Uterus (tissue), 3 donors: ENCODE measurements at regions not wholly inside any gene's neighbourhood (a gene's known extent, or its start where the extent isn't known, plus 50 kb on each side); places are given as distances from the start of the nearest gene placed in this dataset.
A peak's percentile ranks its signal among the peaks of the same experiment; 100 is the strongest.

Source experiments
- DNase-seq, 2 donors: peaks; one replicate each; pipeline ENCODE4 v3.0.0-alpha.2; 2019 to 2020
- H3K27ac ChIP-seq, 2 donors: fragments of 200-600 bp; sonication (generic); 1 replicate in 1 of 2; 2 replicates in 1 of 2; pipeline ENCODE4 v1.5.1; 2016 to 2018
- H3K27me3 ChIP-seq, 2 donors: fragments of 200-600 bp; sonication (generic); one replicate each; pipeline ENCODE4 v1.5.1; 2018 to 2019; ENCODE audit warnings: control low read depth in 1 of 2
- H3K36me3 ChIP-seq, 2 donors: fragments of 200-600 bp; sonication (generic); one replicate each; pipeline ENCODE4 v1.5.1; 2019; ENCODE audit warnings: control low read depth in 1 of 2
- H3K4me1 ChIP-seq, 2 donors: fragments of 200-600 bp; sonication (generic); one replicate each; pipeline ENCODE4 v1.5.1; 2018 to 2019; ENCODE audit warnings: control low read depth in 1 of 2
- H3K4me3 ChIP-seq, 2 donors: fragments of 200-600 bp; sonication (generic); 1 replicate in 1 of 2; 2 replicates in 1 of 2; pipeline ENCODE4 v1.5.1; 2018 to 2019; ENCODE audit warnings: mild to moderate bottlenecking in 1 of 2
- H3K9me3 ChIP-seq, 2 donors: fragments of 200-600 bp; sonication (generic); one replicate each; pipeline ENCODE4 v1.5.1; 2019; ENCODE audit warnings: control low read depth in 1 of 2
- CTCF ChIP-seq, 4 experiments: fragments of 200-600 bp in 2 of 4; fragments of 450-650 bp in 2 of 4; sonication (generic) in 2 of 4; IDR thresholded peaks; one replicate each; pipeline ENCODE4 v1.5.1; 2016 to 2019; ENCODE audit warnings: antibody characterized with exemption in 4 of 4, mild to moderate bottlenecking in 2 of 4, moderate library complexity in 1 of 4
- POLR2A ChIP-seq, 2 donors: fragments of 450-650 bp; IDR thresholded peaks; one replicate each; pipeline ENCODE4 v1.6.1; 2016; ENCODE audit warnings: antibody characterized with exemption in 2 of 2, mild to moderate bottlenecking in 1 of 2, moderate library complexity in 1 of 2
- intact Hi-C: fragments of 100-400 bp; cut with DNase I; formaldehyde crosslinking; loops from one replicate; pipeline ENCODE4 v1.15.1; 2023; ENCODE audit warnings: low total_unique reads
- donor health status: DM: yes; HTN: yes; CAD: no.

DNA sequence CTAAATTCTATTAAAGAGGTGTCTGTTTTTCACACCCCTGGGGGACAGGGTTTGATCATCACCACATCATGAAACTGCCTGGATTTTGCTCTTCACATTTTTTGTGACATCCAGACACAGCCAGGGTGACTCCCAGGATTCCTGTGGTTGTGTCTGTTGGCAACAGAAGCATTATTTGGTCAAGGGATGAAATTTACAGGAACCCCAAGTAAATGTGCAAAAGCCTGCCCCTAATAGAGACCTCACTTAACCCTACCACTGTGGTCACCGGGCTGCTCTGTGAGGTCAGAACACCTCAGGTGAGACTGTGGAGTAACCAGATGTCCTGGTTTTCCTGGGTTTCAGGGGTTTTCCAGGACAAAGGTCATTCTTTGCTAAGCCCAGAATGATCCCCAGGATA, 103.8 kb downstream of the DAD1 start:
- TF ChIP-seq CTCF (IDR thresholded peaks at IDR 0.05) (no peak), POLR2A (IDR thresholded peaks at IDR 0.05) (no peak)
- no peaks in the 10 kb centered on the region for H3K27me3 ChIP-seq
- DNase-seq = no peak
- intact Hi-C loops = no loop called here
- peak overlapping the region; percentile 51 to 54 for H3K27ac ChIP-seq
- no peaks in the 10 kb centered on the region for H3K36me3 ChIP-seq
- H3K4me1 ChIP-seq = peaks cover 0 to 13% of the 10 kb centered on the region in 2 donors
- H3K9me3 ChIP-seq = no peaks in the 10 kb centered on the region
- H3K4me3 ChIP-seq = no peak overlapping the region

DNA sequence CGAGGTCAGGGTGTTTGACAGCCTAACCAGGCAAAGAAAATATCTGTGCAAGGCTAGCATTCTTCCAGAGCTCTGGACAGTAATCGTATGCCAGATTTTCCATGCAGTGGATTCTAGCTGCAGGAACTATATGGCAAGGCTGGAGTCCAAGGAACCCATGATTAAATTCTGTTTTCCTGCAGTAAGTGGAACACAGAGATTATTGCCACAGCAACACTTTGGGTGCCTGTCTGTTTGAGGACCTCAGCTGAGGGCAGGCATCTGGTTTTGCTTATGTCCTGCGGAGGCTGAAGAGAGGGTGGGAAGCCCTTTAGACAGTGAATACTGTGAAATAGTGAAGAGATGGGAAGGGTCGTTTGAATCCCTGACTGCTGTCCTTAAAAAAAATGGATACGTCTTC, 104.4 kb downstream of the DAD1 start:
- no peaks in the 10 kb centered on the region for H3K9me3 ChIP-seq
- TF ChIP-seq CTCF (IDR thresholded peaks at IDR 0.05) (no peak), POLR2A (IDR thresholded peaks at IDR 0.05) (no peak)
- peaks cover under 1 to 13% of the 10 kb centered on the region in 2 donors for H3K4me1 ChIP-seq
- intact Hi-C loops = no loop called here
- H3K4me3 ChIP-seq = no peak overlapping the region
- no peaks in the 10 kb centered on the region for H3K36me3 ChIP-seq
- H3K27ac ChIP-seq = peak overlapping the region; percentile 51 to 54
- no peaks in the 10 kb centered on the region for H3K27me3 ChIP-seq
- peak in 1 of 2 donors; percentile 38 for DNase-seq

- no peak overlapping the region for H3K4me3 ChIP-seq
- H3K36me3 ChIP-seq = no peaks in the 10 kb centered on the region
- peaks cover 5 to 13% of the 10 kb centered on the region in 2 donors for H3K4me1 ChIP-seq
- intact Hi-C loops = no loop called here
- peak overlapping the region; percentile 39 for H3K27ac ChIP-seq
- H3K27me3 ChIP-seq = no peaks in the 10 kb centered on the region
- no peaks in the 10 kb centered on the region for H3K9me3 ChIP-seq
- TF ChIP-seq POLR2A (IDR thresholded peaks at IDR 0.05) (no peak), CTCF (IDR thresholded peaks at IDR 0.05) (no peak)
- DNase-seq = no peak
Observed at GRCh38 chr14:22483863-22484593, 105.0 kb downstream of the DAD1 start.

GRCh38 chr14:22482782-22483553, 106.1 kb downstream of the DAD1 start:
- Histone ChIP-seq H3K4me1 (peaks cover 5 to 22% of the 10 kb centered on the region in 2 donors), H3K36me3 (no peaks in the 10 kb centered on the region), H3K27ac (peak overlapping the region in 1 of 2 donors; percentile 39), H3K9me3 (no peaks in the 10 kb centered on the region), H3K27me3 (no peaks in the 10 kb centered on the region), H3K4me3 (no peak overlapping the region)
- TF ChIP-seq CTCF (IDR thresholded peaks at IDR 0.05) (no peak), POLR2A (IDR thresholded peaks at IDR 0.05) (no peak)
- intact Hi-C loops = no loop called here
- no peak for DNase-seq

DNA sequence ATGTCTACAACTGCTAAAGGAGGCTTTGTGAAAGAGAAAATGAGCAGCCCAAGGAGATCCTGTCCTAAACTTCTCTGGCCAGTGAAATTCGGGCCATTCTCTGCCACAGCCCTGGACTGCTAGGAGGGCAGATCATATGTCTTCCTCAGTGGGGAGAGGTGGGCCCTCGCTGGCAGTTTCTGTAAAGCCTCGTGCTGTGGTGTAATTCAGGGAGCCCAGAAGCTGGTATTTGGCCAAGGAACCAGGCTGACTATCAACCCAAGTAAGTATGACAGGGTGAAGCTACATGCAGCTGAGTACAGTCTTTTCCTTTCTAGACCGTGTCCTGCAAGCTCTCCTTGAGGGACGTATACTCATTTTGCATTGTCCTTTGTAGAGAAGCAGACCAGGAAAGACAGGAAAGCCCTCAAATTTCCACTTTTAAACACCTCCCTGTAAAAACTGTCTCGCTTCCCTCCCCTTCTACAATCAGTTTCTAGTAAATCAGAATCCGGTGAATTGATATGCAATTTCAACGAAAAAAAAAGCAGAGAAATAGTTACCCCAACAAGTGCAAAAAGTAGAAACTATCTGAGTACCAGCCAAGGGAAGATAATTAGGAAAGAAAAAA, 106.8 kb downstream of the DAD1 start:
- TF ChIP-seq POLR2A (IDR thresholded peaks at IDR 0.05) (no peak), CTCF (IDR thresholded peaks at IDR 0.05) (no peak)
- Histone ChIP-seq H3K4me3 (no peak overlapping the region), H3K36me3 (no peaks in the 10 kb centered on the region), H3K27me3 (no peaks in the 10 kb centered on the region), H3K9me3 (no peaks in the 10 kb centered on the region), H3K27ac (peak overlapping the region; percentile 51 to 73), H3K4me1 (peaks cover 5 to 22% of the 10 kb centered on the region in 2 donors)
- no peak for DNase-seq
- intact Hi-C loops = no loop called here
